ENCODE measurements at regions not wholly inside any gene's neighbourhood (a gene's known extent, or its start where the extent isn't known, plus 50 kb on each side); places are given as distances from the start of the nearest gene placed in this dataset.
A peak's percentile ranks its signal among the peaks of the same experiment; 100 is the strongest.
"Not testable (repeated sequence)": the region's sequence is repeated elsewhere in the genome, so short reads cannot be mapped to it uniquely, and the experiment has no call there.

DNA sequence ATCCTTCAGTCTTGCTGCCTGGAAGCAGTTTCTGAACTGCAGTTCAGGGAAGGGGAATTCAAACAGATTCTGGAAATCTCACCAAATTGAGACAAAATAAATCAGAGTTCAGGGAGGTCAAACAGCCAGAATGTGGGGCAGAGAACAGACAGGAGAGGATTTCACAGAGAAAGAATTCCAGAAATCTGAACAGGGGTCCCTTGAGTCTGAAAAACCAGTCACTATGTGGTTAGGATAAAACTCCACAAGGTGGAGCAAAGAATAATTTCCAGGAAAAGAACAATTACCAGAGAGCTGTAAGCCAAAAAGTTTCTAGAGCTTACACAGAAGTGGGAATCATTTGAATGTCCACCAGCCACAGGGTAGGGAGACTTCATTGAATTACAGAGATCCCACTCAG lies 84.7 kb downstream of the URB2 start:
- DNase-seq (ENCODE audit: low spot score): no peak

GRCh38 chr1:229714306-229714705 lies 88.3 kb downstream of the URB2 start:
- DNase-seq (ENCODE audit: low spot score): no peak

GRCh38 chr1:229714964-229715603 lies 89.0 kb downstream of the URB2 start:
- peak; percentile 75 for DNase-seq (ENCODE audit: low spot score)

DNA sequence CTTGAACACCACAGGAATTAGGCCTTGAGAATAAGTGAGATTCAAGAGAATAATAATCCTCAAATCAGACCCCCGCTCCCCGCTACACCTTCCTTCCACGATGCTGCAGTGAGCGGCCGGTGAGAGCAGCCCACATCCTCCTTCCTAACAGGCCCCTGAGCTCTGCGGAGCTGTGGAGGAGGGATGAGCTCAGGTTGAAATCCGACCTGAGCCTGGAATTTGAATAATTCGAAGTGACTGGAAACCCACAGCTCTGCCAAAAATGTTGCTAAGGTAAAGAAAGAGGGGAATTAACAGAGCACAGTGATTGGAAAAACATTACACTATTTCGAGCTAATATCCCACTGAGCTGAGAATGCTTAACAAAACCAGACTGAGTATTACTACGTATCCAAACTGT lies 90.0 kb downstream of the URB2 start:
- DNase-seq (ENCODE audit: low spot score): no peak

GRCh38 chr1:229716704-229717103 lies 90.7 kb downstream of the URB2 start:
- no peak for DNase-seq (ENCODE audit: low spot score)

DNA sequence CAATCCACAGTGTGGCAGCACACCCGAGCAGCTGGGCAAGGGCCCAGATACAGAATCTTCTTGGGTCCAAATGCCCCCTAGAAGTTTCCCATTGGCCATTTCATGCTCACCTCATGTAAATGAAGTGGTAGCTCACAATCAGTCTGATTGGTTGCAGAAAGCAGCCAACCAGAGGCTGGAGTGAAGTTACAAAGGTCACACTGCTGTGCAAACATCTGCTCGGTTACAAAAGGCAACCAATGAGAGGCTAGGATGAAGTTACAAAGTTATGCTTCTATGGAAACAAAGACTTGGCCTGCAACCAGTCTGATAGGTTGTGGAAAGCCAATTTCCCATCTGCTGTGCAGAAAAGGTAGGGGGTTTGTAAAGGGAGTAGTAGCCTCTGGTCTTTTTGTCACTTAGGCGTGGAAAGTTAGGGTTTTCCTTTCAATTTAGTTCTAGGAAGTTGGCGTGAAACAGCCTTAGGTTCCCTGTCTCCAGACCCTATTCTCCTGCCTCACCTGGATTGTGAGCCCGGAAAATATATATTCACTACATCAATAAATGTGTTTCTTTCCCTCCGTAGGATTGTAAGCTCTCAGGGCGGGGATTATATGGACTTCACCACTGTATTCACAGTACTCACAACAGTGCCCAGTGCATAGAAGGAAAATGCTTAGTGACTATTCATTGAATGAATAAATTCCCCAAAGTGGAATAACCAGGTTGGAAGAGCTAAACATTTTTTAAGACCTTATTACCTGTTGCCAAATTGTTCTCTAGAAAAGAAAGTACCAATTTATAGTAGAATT lies 91.9 kb downstream of the URB2 start:
- no peak for DNase-seq (ENCODE audit: low spot score)

GRCh38 chr1:229726061-229726460 lies 100.0 kb downstream of the URB2 start:
- DNase-seq (ENCODE audit: low spot score): peak; percentile 12

GRCh38 chr1:229729916-229730315 lies 103.9 kb downstream of the URB2 start:
- no peak for DNase-seq (ENCODE audit: low spot score)

DNA sequence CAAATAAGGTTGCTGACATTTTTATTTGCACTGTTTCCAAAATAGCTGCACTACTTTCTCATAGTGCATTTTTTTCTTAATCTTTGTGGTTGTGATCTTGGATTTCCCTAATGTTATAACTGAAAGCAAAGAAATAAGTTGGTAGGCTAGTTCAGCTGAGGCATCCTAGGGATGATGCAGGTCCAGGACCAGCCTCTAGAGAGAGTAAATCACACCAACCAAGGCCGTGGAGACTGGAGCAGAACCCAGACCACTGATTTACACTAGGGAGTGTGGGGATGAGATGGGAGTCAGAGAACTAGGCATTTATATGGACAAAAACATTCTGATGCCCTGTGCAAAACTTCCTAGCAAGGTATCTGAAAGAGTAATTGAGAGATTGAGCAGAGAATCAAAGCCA lies 104.5 kb downstream of the URB2 start:
- DNase-seq (ENCODE audit: low spot score): no peak

- DNase-seq (ENCODE audit: low spot score): no peak
These were observed 106.0 kb downstream of the URB2 start for GRCh38 chr1:229732061-229732460.

- DNase-seq (ENCODE audit: low spot score): no peak
These were observed 110.3 kb downstream of the URB2 start for GRCh38 chr1:229736376-229736775.

DNA sequence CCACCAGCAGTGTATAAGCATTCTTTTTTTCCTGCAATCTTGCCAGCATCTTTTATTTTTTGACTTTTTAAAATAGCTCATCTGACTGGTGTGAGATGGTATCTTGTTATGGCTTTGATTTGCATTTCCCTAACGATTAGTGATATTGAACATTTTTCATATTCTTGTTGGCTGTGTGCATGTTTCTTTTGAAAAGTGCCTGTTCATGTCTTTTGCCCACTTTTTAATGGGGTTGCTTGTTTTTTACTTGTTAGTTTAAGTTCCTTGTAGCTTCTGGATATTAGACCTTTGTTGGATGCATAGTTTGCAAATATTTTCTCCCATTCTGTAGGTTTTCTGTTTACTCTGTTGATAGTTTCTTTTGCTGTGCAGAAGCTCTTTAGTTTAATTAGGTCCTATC lies 116.6 kb downstream of the URB2 start:
- not testable (repeated sequence) for DNase-seq (ENCODE audit: low spot score)

- no peak for DNase-seq (ENCODE audit: low spot score)
These were observed 123.9 kb downstream of the URB2 start for GRCh38 chr1:229749992-229750391.

DNA sequence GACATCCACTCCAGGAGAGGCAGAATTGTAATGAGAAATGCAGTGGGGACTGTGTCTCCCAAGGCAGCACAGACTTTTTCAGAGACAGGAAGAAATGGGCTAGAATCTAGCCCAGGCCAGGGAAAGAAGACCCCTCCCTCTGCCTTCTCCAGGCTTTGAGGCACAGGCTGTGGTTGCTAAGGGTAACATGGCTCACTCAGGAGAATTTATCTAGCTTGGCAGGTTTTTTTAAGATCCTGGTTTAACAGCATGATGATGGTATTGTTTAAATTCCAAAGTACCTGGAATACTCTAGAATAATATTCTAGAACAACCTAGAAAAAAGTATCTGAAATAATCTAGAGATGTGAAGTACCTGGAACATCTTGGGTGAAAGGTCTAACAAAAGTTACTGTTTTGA lies 125.6 kb downstream of the URB2 start:
- no peak for DNase-seq (ENCODE audit: low spot score)

DNA sequence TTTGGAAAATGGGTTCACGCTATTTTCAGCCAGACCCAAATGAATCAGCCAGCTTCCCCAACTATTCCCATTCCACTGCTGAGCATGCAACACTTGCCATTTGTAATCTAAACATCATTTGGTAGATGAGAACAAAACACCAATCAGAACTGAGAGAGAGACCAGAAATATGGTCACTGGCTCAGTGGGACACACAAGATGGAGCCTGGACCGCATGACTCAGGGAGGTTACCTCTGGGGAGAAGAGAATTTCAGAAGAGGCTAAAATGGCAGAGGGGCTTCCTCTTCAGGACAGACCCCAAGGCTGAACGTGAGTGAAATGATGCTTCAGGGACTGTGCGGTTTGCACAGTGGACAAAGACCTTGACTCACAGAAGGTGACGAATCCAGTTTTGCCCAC lies 126.6 kb downstream of the URB2 start:
- DNase-seq (ENCODE audit: low spot score): peak; percentile 15

DNA sequence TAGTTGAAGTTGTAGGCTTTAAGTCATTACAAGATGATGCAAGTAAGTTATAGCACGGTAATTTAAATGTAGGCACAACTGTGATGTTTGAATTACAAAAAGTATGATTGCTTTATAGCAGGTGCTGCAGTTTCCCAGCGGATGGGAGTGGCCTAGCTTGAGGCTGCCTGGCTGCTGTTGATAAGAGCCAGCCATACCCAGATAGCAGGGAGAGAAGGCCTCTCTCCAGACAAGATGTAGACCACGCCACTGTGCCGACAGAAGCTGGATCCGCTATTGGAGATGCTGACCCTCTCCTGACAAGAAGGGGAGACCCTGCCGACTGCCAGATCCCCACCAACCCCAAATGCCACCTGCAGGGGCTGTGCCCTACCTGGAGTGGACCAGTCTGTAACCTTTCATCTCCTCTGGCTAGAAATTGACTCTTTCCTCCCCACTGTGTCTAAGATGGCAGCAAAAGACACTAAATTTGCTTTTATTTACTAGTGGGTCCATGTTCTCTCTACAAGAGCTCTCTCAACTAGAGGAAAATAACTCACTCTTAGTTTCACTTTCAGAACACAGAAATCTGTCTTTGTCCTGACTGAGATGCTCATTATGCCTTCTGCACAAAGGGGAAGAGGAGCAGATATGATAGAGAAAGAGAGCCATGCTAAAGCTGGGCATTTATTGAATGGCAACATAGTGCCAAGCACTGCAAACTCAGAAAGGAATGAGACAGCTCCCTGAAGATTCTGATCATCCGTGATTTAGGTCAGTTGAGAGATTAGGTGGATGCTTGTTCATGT lies 127.9 kb downstream of the URB2 start:
- peak; percentile 86 for DNase-seq (ENCODE audit: low spot score)

GRCh38 chr1:229756666-229757065 lies 130.6 kb downstream of the URB2 start:
- DNase-seq (ENCODE audit: low spot score): no peak

- DNase-seq (ENCODE audit: low spot score): no peak
These were observed 131.2 kb downstream of the URB2 start for GRCh38 chr1:229757226-229757625.

DNA sequence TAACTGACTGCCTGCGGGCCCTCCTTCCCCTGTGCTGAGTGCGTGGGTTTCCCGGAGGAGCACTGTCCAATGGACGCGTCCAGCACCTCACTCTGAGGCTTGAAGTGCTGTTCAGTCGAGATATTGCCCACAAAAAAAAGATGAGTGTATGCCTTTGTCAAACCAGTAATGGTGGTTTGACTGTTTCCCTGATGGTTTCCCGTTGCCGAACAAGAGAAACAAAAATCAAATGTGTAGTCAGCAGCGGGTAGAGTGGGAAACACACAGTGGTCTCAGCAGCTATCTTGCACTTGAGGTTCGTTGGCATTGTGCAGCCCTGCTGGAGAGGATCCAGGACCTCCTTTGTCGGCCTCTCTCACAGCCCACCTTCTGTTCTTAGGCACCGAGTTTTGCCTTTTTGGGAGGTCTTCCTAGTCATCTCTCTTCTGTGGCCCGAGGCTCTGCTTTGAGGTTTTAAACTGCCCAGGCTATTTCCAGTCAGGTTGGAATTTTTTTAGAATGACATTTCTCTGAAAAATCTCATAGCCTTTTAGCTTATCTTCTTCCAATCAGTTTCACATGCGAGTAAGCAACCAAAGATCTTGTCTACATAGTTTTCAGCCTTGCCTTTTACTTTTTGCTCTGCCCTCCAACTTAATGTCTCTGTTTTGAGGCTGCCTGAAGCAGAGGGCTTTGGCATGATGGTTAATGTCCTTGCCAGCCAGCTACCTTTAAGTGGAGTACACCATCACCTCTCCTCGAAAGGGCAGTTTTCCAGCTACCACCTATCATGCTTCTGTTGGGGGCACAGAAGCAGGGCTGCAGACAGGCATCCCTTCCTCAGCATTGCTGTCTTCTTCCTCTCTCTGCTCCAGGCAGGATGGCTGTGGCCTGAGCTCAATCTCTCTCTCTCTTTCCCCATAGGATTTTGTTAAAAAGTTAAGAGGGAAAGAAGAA lies 132.3 kb downstream of the URB2 start:
- no peak for DNase-seq (ENCODE audit: low spot score)

DNA sequence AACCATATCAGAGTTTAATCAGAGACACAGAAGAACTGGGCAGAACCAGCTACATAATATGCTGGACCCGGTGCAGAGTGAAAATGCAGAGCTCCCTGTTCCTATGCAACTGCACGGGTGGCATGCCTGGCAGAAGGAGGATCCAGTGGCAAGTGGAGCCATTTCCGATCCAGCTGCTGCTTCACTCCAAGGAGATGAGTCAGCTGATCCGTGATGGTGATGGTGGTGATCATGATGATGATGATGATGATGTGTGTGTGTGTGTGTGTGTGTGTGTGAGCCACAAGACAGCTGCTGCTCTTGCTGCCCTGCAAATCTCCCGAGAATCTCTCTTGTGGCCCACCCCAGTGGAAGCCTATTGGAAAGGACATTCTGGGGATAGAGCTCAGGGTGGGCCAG lies 133.0 kb downstream of the URB2 start:
- no peak for DNase-seq (ENCODE audit: low spot score)

DNA sequence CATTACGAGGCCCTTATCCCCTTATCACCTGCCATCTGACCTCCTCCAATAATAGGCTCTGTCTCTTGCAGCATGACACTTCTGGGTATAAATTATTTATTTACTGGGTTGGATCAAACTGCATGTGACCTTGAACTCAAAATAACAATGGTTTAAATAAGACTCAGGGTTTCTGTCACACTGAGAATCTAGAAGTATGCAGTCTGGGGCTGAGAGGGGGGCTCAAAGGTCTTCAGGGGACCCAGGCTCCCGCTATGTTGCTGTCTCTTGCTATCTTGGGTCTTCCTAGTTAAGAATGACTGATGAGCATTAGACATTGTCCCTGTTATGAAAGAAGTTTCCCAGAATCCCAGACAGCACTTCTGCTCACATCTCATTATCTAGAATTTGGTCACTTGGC lies 133.5 kb downstream of the URB2 start:
- no peak for DNase-seq (ENCODE audit: low spot score)

DNA sequence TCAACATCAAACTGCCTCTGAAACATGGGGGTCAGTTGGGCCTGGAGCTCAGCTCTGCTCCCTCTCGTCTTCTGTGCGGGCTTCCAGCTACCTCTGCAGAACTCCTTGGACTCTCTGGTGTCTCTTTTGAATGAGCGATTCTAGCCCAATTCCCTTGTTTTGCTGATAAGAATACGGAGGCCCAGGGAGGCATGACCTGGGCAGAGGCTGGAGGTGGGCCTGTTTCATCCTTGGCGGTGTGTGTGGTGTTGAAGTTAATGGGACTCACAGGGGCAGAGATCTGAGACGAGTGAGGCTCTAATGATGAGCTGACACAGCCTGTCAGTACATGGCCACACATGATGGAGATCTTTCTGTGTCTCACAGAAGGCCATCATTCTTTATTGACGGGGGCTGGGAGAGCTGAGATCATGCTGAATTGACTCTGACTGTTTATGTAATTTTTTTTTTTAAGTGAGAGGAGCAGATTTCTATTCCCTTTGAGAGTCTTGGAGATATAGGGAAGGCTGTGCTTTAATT lies 134.5 kb downstream of the URB2 start:
- no peak for DNase-seq (ENCODE audit: low spot score)
